Progenitor cell of endocrine pancreas (in vitro differentiated cells): ENCODE measurements at regions not wholly inside any gene's neighbourhood (a gene's known extent, or its start where the extent isn't known, plus 50 kb on each side); places are given as distances from the start of the nearest gene placed in this dataset.

Experiments
- DNase-seq: peaks from one replicate; pipeline ENCODE4 v3.0.0; 2021; ENCODE audit warnings: low spot score; ENCODE audit not compliant: unreplicated experiment
- H3K27ac Mint-ChIP-seq: 2 replicates; pipeline ENCODE4 v1.8.0; 2021; ENCODE audit warnings: mild to moderate bottlenecking, moderate library complexity, mixed read lengths
- H3K27me3 Mint-ChIP-seq: 2 replicates; pipeline ENCODE4 v1.8.0; 2021; ENCODE audit warnings: mixed read lengths
- H3K36me3 Mint-ChIP-seq: 2 replicates; pipeline ENCODE4 v1.8.0; 2022; ENCODE audit warnings: mixed read lengths; ENCODE audit not compliant: insufficient read depth
- H3K4me1 Mint-ChIP-seq: 2 replicates; pipeline ENCODE4 v1.8.0; 2021; ENCODE audit warnings: low read depth, mixed read lengths
- H3K4me3 Mint-ChIP-seq: 2 replicates; pipeline ENCODE4 v1.8.0; 2021; ENCODE audit warnings: low read depth, mild to moderate bottlenecking, moderate library complexity, mixed read lengths
- H3K9me3 Mint-ChIP-seq: 2 replicates; pipeline ENCODE4 v1.8.0; 2021; ENCODE audit warnings: low read depth, mixed read lengths
- CTCF ChIP-seq: fragments of 200-600 bp; sonication (generic); IDR thresholded peaks from one replicate; pipeline ENCODE4 v1.5.0; 2021; ENCODE audit warnings: antibody characterized with exemption, mild to moderate bottlenecking; ENCODE audit not compliant: unreplicated experiment

DNA sequence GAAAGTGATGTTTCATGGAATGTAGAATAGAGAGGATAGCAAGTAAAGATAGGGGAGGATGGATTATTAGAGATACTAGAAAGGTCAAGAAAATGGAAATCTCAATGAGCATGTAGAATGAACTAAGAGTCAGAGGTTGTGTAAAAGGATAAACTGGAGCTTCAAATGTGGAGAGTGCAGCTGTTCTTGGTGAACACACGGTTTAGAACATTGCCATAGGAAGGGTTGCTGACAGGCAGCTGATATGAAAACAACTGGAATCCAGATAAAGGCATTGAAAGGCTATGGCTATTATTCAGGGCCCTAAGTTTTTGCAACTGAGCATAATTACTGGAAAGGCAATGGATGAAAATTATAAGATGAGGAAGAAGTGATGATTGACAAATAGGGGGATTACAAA is 239.6 kb upstream of the VEGFC start:
- no peak overlapping the region for H3K27ac Mint-ChIP-seq
- peaks cover 3% of the 10 kb centered on the region for H3K4me1 Mint-ChIP-seq
- DNase-seq, result no peak
- TF ChIP-seq CTCF, result no peak
- no peaks in the 10 kb centered on the region for H3K36me3 Mint-ChIP-seq
- no peak overlapping the region for H3K4me3 Mint-ChIP-seq
- H3K27me3 Mint-ChIP-seq, result peaks cover 2% of the 10 kb centered on the region
- H3K9me3 Mint-ChIP-seq, result no peaks in the 10 kb centered on the region

DNA sequence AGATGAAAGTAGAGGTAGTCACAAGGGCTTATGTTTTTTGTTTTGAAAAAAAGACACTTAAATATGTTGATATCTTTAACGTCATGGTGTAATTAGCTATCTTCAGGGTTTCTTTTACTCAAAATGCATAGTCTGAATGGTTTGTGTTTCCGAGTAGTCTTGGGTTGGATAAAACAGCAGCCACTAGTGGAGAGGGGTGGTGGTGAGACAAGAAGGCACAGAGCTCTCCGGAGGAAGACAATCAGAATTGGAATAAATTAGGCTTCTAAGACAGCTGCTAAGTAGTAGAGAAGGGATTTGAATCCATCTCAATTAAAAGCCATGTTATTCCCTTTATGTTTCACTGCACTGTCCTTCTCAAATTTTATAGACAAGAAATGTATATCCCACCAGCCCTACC is 240.4 kb upstream of the VEGFC start:
- TF ChIP-seq CTCF, result peak; percentile 16
- Mint-ChIP-seq H3K4me3 (no peak overlapping the region), H3K9me3 (no peaks in the 10 kb centered on the region), H3K36me3 (no peaks in the 10 kb centered on the region), H3K4me1 (peaks cover 3% of the 10 kb centered on the region), H3K27ac (no peak overlapping the region), H3K27me3 (peaks cover 2% of the 10 kb centered on the region)
- DNase-seq, result no peak

- peaks cover 3% of the 10 kb centered on the region for H3K4me1 Mint-ChIP-seq
- no peak for DNase-seq
- H3K4me3 Mint-ChIP-seq, result no peak overlapping the region
- H3K27me3 Mint-ChIP-seq, result peaks cover 2% of the 10 kb centered on the region
- no peak overlapping the region for H3K27ac Mint-ChIP-seq
- no peaks in the 10 kb centered on the region for H3K36me3 Mint-ChIP-seq
- H3K9me3 Mint-ChIP-seq, result no peaks in the 10 kb centered on the region
- no peak for TF ChIP-seq CTCF
Observed at GRCh38 chr4:177033632-177034031, 240.9 kb upstream of the VEGFC start.

GRCh38 chr4:177041356-177041755 is 248.6 kb upstream of the VEGFC start:
- peaks cover 4% of the 10 kb centered on the region for H3K27me3 Mint-ChIP-seq
- no peak overlapping the region for H3K4me3 Mint-ChIP-seq
- no peak overlapping the region for H3K27ac Mint-ChIP-seq
- no peaks in the 10 kb centered on the region for H3K36me3 Mint-ChIP-seq
- no peaks in the 10 kb centered on the region for H3K9me3 Mint-ChIP-seq
- no peak for DNase-seq
- TF ChIP-seq CTCF, result no peak
- peaks cover 2% of the 10 kb centered on the region for H3K4me1 Mint-ChIP-seq

- peak; percentile 44 for DNase-seq
- peaks cover 4% of the 10 kb centered on the region for H3K27me3 Mint-ChIP-seq
- peaks cover 2% of the 10 kb centered on the region for H3K4me1 Mint-ChIP-seq
- H3K9me3 Mint-ChIP-seq, result no peaks in the 10 kb centered on the region
- no peaks in the 10 kb centered on the region for H3K36me3 Mint-ChIP-seq
- H3K27ac Mint-ChIP-seq, result no peak overlapping the region
- H3K4me3 Mint-ChIP-seq, result no peak overlapping the region
- TF ChIP-seq CTCF, result peak; percentile 92
Observed at GRCh38 chr4:177047070-177047850, 254.5 kb upstream of the VEGFC start.
